Spleen (tissue), 11 donors: ENCODE measurements at regions not wholly inside any gene's neighbourhood (a gene's known extent, or its start where the extent isn't known, plus 50 kb on each side); places are given as distances from the start of the nearest gene placed in this dataset.

Source experiments
- DNase-seq: peaks from one replicate; pipeline ENCODE4 v3.0.0-alpha.2; 2020
- H3K27ac ChIP-seq, 8 donors: fragments of 200-600 bp; sonication (generic) in 7 of 8; 1 replicate in 4 of 8; 2 replicates in 4 of 8; pipeline versions ENCODE4 v1.5.0 to v1.8.0; 2016 to 2021; ENCODE audit warnings: inconsistent platforms in 4 of 8, mild to moderate bottlenecking in 4 of 8, moderate library complexity in 1 of 8
- H3K27me3 ChIP-seq, 7 donors: fragments of 200-600 bp; sonication (generic) in 6 of 7; replicated peaks in 1 of 7; 1 replicate in 4 of 7; 2 replicates in 3 of 7; pipeline versions ENCODE4 v1.5.0 to v1.8.0; 2016 to 2021; ENCODE audit warnings: inconsistent platforms in 3 of 7, mild to moderate bottlenecking in 1 of 7
- H3K36me3 ChIP-seq, 6 donors: fragments of 200-600 bp; sonication (generic) in 5 of 6; 1 replicate in 4 of 6; 2 replicates in 2 of 6; pipeline versions ENCODE4 v1.5.0 to v1.8.0; 2016 to 2021; ENCODE audit warnings: inconsistent platforms in 2 of 6
- H3K4me1 ChIP-seq, 6 donors: fragments of 200-600 bp; sonication (generic) in 5 of 6; 1 replicate in 3 of 6; 2 replicates in 3 of 6; pipeline versions ENCODE4 v1.5.0 to v1.8.0; 2016 to 2021; ENCODE audit warnings: inconsistent platforms in 3 of 6
- H3K4me3 ChIP-seq, 8 donors: fragments of 200-600 bp; sonication (generic) in 7 of 8; 1 replicate in 4 of 8; 2 replicates in 4 of 8; pipeline versions ENCODE4 v1.5.0 to v1.8.0; 2016 to 2021; ENCODE audit warnings: inconsistent platforms in 4 of 8, mild to moderate bottlenecking in 4 of 8, moderate library complexity in 2 of 8
- H3K9me3 ChIP-seq, 8 donors: fragments of 200-600 bp; sonication (generic) in 7 of 8; 1 replicate in 4 of 8; 2 replicates in 4 of 8; pipeline versions ENCODE4 v1.5.0 to v1.8.0; 2016 to 2021; ENCODE audit warnings: inconsistent platforms in 4 of 8
- CTCF ChIP-seq, 11 experiments: fragments of 200-600 bp in 7 of 11; fragments of 450-650 bp in 4 of 11; sonication (generic) in 4 of 11; IDR thresholded peaks in 8 of 11; conservative IDR thresholded peaks in 3 of 11; 1 replicate in 7 of 11; 2 replicates in 4 of 11; pipeline versions ENCODE4 v1.4.0 to v1.8.0; 2016 to 2021; ENCODE audit warnings: antibody characterized with exemption in 11 of 11, inconsistent platforms in 4 of 11, mild to moderate bottlenecking in 1 of 11
- POLR2A ChIP-seq, 3 donors: fragments of 450-650 bp; IDR thresholded peaks; one replicate each; pipeline ENCODE4 v1.5.1; 2017; ENCODE audit warnings: antibody characterized with exemption in 3 of 3, mild to moderate bottlenecking in 1 of 3
- POLR2AphosphoS5 ChIP-seq, 3 donors: sonication (generic); formaldehyde crosslinking; IDR thresholded peaks; one replicate each; pipeline ENCODE4 v1.5.1; 2017; ENCODE audit warnings: antibody characterized with exemption in 3 of 3
- WGBS, 5 donors: extraction: QIAGEN DNeasy Blood & Tissue Kit in 3 of 5; methylation state at CpG; one replicate each; pipeline versions ENCODE4 v1.1.5 to v1.1.7; 2013 to 2018; 5-methylcytosine and 5-hydroxymethylcytosine counted together
- intact Hi-C: fragments of 100-400 bp; cut with DNase I; formaldehyde crosslinking; loops from one replicate; pipeline ENCODE4 v1.15.0; 2023; ENCODE audit warnings: low total_unique reads
- donor health status: healthy with polysubstance abuse.
- donor health status: DM: no; HTN: no; CAD: no; lungs with moderate emphysema.
- donor health status: DM: no; HTN: no; CAD: no.
- donor health status: Bipolar disorder and iron deficiency.
- donor health status: healthy.
- donor health status: DM: no; HTN: no; CAD: no.
- donor health status: DM: yes; HTN: yes; CAD: no.

GRCh38 chr15:47300596-47300995 is 416.7 kb upstream of the SEMA6D start:
- Histone ChIP-seq H3K4me1 (no peaks in the 10 kb centered on the region), H3K9me3 (no peaks in the 10 kb centered on the region), H3K36me3 (no peaks in the 10 kb centered on the region), H3K4me3 (no peak overlapping the region), H3K27me3 (no peaks in the 10 kb centered on the region), H3K27ac (no peak overlapping the region)
- no peak for DNase-seq
- TF ChIP-seq POLR2AphosphoS5 (IDR thresholded peaks at IDR 0.05) (no peak), CTCF (IDR thresholded peaks at IDR 0.05 in 8 of 11, conservative IDR thresholded peaks at IDR 0.05 in 3 of 11) (no peak), POLR2A (IDR thresholded peaks at IDR 0.05) (no peak)
- intact Hi-C loops = no loop called here

- no peaks in the 10 kb centered on the region for H3K4me1 ChIP-seq
- intact Hi-C loops = no loop called here
- DNase-seq = no peak
- no peaks in the 10 kb centered on the region for H3K9me3 ChIP-seq
- H3K4me3 ChIP-seq = no peak overlapping the region
- no peaks in the 10 kb centered on the region for H3K27me3 ChIP-seq
- H3K27ac ChIP-seq = no peak overlapping the region
- 42 to 60% (median 53%) methylated on average over 3 of the region's 3 CpGs for WGBS, 5 donors
- TF ChIP-seq POLR2AphosphoS5 (IDR thresholded peaks at IDR 0.05) (no peak), POLR2A (IDR thresholded peaks at IDR 0.05) (no peak), CTCF (IDR thresholded peaks at IDR 0.05 in 8 of 11, conservative IDR thresholded peaks at IDR 0.05 in 3 of 11) (no peak)
- H3K36me3 ChIP-seq = no peaks in the 10 kb centered on the region
These were observed 415.8 kb upstream of the SEMA6D start for GRCh38 chr15:47301481-47301880.

- intact Hi-C loops = no loop called here
- Histone ChIP-seq H3K27ac (no peak overlapping the region), H3K4me3 (no peak overlapping the region), H3K4me1 (no peaks in the 10 kb centered on the region), H3K36me3 (no peaks in the 10 kb centered on the region), H3K27me3 (no peaks in the 10 kb centered on the region), H3K9me3 (no peaks in the 10 kb centered on the region)
- no peak for TF ChIP-seq CTCF (IDR thresholded peaks at IDR 0.05 in 8 of 11, conservative IDR thresholded peaks at IDR 0.05 in 3 of 11)
- no peak for TF ChIP-seq POLR2A (IDR thresholded peaks at IDR 0.05)
- TF ChIP-seq POLR2AphosphoS5 (IDR thresholded peaks at IDR 0.05) = no peak
- DNase-seq = no peak
These were observed 412.6 kb upstream of the SEMA6D start for GRCh38 chr15:47304656-47305055.

DNA sequence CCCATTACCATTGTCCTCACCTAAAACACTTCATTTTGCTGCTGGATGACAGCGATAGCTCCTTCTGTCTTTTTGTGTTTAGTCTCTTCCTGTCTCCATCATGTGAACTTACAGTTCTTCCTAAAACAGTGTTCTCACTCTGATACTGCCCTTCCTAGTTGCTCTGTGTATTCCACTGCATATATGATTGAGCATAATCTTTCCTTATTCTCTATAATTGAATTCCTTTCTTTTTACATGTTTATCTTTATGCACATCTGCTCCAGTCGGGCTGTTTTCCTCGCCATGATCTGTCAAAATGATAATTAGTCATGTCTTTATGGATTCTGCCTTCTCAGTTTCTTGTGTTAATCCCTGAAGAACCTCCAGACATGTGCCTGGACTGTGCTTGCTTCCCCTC is 405.1 kb upstream of the SEMA6D start:
- H3K9me3 ChIP-seq = no peaks in the 10 kb centered on the region
- no peak for DNase-seq
- intact Hi-C loops = no loop called here
- no peaks in the 10 kb centered on the region for H3K36me3 ChIP-seq
- no peak overlapping the region for H3K27ac ChIP-seq
- 76 to 81% (median 77%) methylated on average over 3 of the region's 3 CpGs for WGBS, 5 donors
- no peak for TF ChIP-seq CTCF (IDR thresholded peaks at IDR 0.05 in 8 of 11, conservative IDR thresholded peaks at IDR 0.05 in 3 of 11)
- no peak for TF ChIP-seq POLR2AphosphoS5 (IDR thresholded peaks at IDR 0.05)
- TF ChIP-seq POLR2A (IDR thresholded peaks at IDR 0.05) = no peak
- no peaks in the 10 kb centered on the region for H3K4me1 ChIP-seq
- H3K27me3 ChIP-seq = no peaks in the 10 kb centered on the region
- H3K4me3 ChIP-seq = no peak overlapping the region
